Stomach (tissue), 4 donors: ENCODE measurements at regions not wholly inside any gene's neighbourhood (a gene's known extent, or its start where the extent isn't known, plus 50 kb on each side); places are given as distances from the start of the nearest gene placed in this dataset.
"Not testable (repeated sequence)": the region's sequence is repeated elsewhere in the genome, so short reads cannot be mapped to it uniquely, and the experiment has no call there.

Experiments
- EP300 ChIP-seq: sonication (generic); formaldehyde crosslinking; IDR thresholded peaks from one replicate; pipeline ENCODE4 v1.6.1; 2017; ENCODE audit warnings: antibody characterized with exemption
- POLR2A ChIP-seq, 4 donors: fragments of 450-650 bp; IDR thresholded peaks; one replicate each; pipeline ENCODE4 v1.6.1; 2016; ENCODE audit warnings: antibody characterized with exemption in 4 of 4, control low read depth in 2 of 4, mild to moderate bottlenecking in 1 of 4, moderate library complexity in 1 of 4

DNA sequence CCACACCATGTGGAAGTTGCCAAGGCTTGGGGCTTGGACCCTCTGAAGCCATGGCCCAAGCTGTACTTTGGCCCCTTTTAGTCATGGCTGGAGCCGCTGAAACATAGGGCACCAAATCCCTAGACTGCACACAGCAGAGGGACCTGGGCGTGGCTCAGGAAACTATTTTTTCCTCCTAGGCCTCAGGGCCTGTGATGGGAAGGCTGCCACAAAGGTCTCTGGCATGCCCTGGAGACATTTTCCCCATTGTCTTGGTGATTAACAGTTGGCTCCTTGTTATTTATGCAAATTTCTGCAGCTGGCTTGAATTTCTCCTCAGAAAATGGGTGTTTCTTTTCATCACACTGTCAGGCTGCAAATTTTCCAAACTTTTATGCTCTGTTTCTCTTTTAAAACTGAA, 102.3 kb downstream of the SPP2 start:
- TF ChIP-seq EP300; POLR2A (IDR thresholded peaks at IDR 0.05): not testable (repeated sequence)
